HG02610 (cell line): ENCODE measurements at regions not wholly inside any gene's neighbourhood (a gene's known extent, or its start where the extent isn't known, plus 50 kb on each side); places are given as distances from the start of the nearest gene placed in this dataset.
"Not testable (repeated sequence)": the region's sequence is repeated elsewhere in the genome, so short reads cannot be mapped to it uniquely, and the experiment has no call there.

Experiments
- ATAC-seq: cut with Tn5 transposase; IDR thresholded peaks from one replicate; pipeline ENCODE4 v1.9.1; 2021; ENCODE audit warnings: mild to moderate bottlenecking, moderate library complexity; ENCODE audit not compliant: unreplicated experiment

DNA sequence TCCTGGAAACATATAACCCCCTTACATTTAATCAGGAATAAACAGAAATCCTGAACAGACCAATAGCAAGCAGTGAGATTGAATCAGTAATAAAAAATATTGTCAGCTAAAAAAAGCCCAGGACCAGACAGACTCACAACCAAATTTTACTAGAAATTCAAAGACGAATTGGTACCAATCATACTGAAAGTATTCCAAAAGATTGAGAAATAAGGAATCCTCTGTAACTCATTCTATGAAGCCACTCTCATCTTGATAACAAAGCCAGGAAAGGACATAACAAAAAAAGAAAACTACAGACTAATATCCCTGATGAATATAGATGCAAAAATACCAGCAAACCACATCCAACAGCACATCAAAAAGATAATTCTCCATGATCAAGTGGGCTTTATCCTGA is 714.0 kb downstream of the SEMA5A start:
- ATAC-seq = no peak

GRCh38 chr5:8839361-8840055 is 706.4 kb downstream of the SEMA5A start:
- no peak for ATAC-seq

GRCh38 chr5:8840237-8840636 is 705.6 kb downstream of the SEMA5A start:
- no peak for ATAC-seq

- not testable (repeated sequence) for ATAC-seq
Observed at GRCh38 chr5:8840746-8841145, 705.1 kb downstream of the SEMA5A start.

DNA sequence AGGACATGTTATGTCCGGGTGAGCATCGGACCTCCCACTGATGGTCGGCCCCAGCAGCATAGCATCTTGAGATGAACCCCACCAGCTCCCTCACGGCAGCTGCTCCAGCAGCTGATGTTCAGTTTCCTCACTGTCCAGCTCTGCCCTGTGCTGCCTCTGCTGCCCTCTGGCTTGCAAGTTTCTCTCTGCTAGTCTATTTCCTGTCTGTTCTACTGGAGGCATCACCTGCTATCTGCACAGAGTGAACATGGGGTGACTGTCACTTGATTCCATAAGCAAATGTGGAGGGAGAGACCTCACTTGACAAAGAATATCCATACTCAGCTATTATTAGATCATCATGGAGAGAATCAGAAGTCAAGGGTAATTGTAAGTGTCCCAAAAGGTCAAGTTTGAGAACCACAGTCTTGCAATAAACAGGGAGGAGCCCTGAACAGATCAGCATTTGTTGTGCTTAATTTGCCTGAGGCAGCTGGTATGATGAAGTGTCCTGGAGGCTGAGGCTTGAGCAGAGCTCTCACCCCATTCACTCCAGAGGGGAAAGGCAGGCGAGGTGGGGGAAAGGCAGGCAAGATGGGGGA is 702.8 kb downstream of the SEMA5A start:
- ATAC-seq = no peak

GRCh38 chr5:8843771-8844170 is 702.1 kb downstream of the SEMA5A start:
- no peak for ATAC-seq

DNA sequence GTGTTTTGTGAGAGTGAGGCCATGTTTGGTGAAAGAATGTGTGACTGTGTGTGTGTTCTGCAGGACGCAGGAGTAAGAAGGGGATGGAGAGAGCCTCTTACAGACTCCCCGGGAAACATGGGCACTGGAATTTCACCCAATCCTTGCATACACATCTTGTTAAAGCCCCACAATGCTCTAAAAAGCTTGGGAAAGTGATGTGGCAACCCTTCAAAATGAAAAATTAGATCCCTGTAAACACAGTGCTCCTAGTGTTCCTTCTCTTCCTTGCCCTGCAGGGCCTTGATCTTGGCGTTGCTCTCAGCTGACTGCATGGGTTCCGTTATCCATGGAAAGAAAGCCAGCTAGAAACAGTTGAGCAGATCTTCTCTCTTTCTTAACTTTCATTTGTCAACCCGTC is 701.7 kb downstream of the SEMA5A start:
- no peak for ATAC-seq

GRCh38 chr5:8844847-8845246 is 701.0 kb downstream of the SEMA5A start:
- ATAC-seq = no peak

DNA sequence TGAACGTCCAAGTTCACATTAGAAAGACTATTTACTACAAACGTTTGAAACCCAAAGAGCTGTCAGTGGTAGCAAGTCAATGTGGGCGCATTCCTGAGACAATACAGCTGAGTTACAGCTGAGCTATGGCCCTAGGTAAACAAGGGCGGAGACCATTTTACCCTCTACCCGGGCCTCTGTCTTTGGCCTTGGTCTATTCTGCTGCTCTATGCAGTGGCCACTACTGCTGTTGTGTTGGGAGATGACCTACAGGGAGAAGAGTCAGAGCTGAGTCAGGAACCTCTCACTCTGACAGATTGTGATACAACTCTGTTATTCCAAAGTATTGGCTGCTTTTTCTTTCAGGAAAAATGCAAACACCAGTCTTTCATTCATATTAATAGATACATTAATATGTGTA is 700.6 kb downstream of the SEMA5A start:
- ATAC-seq = no peak

DNA sequence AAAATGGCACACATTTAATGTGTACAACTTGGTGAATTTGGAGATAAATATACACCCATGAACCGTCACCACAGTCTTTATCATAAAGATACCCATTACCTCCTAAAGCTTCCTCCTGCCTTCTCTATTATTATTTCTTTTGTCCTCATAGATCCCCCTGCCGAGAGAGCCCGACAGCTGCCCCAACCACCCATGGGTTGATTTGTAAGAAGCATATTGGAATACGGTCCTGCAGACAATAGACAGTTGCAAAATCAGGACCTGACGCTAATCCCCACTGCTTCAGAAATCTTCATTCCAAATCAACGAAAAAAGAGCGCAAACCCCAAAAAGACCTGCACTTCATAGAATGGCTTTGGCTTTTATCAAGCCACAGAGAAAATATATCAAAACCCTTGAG is 697.5 kb downstream of the SEMA5A start:
- ATAC-seq = no peak

GRCh38 chr5:8848997-8849594 is 696.8 kb downstream of the SEMA5A start:
- no peak for ATAC-seq

DNA sequence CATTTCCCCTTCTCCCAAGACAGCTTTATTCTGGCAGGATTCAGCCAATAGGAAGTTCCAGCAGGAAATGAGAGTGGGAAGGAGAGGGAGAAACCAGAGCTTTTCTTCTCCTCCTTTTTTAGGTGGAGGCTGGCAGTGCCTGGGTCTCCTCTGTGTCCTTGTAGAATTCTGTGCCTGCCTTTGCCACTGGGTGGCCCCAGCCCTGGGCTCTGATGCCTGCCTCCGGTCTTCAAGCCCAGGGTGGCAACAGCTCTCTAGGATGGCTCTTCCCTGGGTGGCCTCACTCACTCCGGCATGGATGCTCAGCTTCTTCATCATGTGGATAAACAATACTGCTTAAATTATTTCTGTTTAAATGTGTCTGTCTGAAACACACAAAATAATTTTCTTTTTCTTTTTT is 694.8 kb downstream of the SEMA5A start:
- ATAC-seq = no peak

DNA sequence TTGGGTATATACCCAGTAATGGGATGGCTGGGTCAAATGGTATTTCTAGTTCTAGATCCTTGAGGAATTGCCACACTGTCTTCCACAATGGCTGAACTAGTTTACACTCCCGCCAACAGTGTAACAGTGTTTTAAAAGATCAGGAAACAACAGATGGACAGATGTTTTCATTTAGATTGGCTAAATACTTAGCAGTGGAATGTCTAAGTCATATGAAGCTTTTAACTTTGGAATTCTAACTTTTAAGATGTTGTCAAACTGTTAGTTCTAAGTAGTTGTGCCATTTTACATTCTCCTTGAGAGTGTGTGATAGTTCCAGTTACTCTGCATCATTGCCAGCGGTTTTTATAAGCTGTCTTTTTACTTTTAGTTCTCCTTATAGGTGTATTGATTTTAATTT is 688.8 kb downstream of the SEMA5A start:
- ATAC-seq = no peak

GRCh38 chr5:8861764-8862163 is 684.1 kb downstream of the SEMA5A start:
- no peak for ATAC-seq

GRCh38 chr5:8864053-8864452 is 681.8 kb downstream of the SEMA5A start:
- ATAC-seq = no peak

DNA sequence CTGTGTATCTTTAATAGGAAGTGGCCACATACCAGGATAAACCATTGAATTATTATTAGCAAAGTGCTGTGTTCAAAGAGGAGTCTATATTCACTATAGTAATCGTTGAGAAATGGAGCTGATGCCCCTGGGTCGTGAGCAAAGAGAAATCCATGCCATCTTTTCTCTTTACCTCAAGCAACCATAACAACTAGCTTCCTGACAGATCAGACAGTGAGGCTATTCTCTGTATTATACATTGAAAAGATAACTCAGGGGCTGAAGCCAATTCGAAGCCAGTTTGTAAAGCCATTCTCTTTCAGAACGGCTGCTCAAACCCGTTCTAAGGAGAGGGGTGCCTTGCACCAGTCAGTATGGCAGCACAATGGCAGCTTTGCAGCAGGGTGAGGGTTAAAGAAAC is 680.6 kb downstream of the SEMA5A start:
- ATAC-seq = no peak

DNA sequence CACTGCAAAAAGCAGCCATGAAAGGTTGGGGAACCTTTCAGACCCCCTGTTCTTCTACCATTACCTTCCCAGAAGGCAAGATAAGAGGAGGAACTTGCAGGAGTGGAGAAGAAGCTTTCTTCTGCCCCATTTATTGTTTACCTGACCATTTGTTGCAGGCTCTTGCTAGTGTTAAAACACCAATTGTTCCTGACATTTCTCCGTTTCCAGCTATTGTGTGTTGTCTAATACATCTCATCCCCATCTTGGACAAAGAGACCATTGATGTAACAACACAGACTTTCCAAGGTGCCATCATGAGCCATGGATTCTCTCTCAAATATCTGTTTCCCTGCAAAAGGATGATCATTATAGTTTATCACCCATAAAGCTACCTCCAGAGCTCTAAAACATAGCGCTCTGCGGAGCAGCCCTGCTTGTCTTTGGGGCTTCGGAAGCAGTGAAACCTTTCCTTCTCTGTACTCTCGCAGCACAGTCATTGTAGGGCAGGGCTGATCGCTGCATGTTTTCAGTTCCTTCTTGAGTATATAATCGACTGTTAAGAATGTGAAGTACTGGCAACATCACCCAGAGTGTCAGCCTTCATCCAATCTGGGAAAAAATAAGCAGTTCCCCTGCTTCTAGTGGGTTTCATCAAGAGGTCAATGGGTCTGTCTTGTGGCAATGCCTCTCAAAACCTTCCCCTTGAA is 680.0 kb downstream of the SEMA5A start:
- ATAC-seq = no peak

DNA sequence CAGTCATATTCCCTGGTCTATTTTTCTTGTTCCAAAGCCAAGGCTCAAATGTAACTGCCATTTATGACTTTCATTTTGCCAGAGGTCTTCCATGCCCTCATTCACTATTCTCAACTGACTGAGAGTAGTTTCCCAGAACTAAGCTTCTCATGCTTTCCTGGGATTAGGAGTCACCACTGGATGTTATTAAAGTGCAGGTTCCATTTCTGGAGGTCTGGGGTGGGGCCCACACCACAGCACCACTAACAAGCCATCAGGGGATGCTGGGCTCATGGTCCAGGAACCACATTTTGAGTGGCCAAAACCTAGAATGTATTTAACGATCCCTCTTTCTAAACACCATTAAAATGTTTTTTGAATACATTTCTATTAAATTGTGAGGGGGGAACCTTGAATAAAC is 677.6 kb downstream of the SEMA5A start:
- no peak for ATAC-seq

- no peak for ATAC-seq
Observed at GRCh38 chr5:8869932-8870331, 675.9 kb downstream of the SEMA5A start.

GRCh38 chr5:8870349-8870958 is 675.4 kb downstream of the SEMA5A start:
- ATAC-seq = no peak

DNA sequence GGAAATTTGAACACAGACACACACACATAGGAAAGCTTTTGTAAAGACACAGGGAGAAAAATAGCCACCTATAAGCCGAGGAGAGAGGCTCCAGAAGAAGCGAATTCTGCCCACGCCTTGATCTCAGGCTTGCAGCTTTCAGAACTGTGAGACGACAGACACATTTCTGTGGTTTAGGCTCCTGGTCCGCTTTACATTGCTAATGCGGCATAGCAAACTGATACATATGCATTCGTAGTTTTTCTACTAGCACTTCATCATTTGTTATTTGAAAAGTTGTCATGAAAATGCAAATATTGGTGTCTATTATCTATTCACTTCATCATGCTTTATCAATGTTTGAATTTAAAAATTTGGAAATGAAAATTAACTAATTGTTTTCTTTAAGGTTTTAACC is 674.9 kb downstream of the SEMA5A start:
- ATAC-seq = no peak

- no peak for ATAC-seq
Observed at GRCh38 chr5:8871446-8871845, 674.4 kb downstream of the SEMA5A start.
